Colonic mucosa (tissue), 4 donors: ENCODE measurements at regions not wholly inside any gene's neighbourhood (a gene's known extent, or its start where the extent isn't known, plus 50 kb on each side); places are given as distances from the start of the nearest gene placed in this dataset.

Experiments
- DNase-seq: peaks from one replicate; pipeline ENCODE4 v3.0.0-alpha.2; 2020
- H3K27ac ChIP-seq: fragments of 200-600 bp; one replicate; pipeline ENCODE4 v1.8.0; 2021
- H3K27me3 ChIP-seq: fragments of 200-600 bp; one replicate; pipeline ENCODE4 v1.8.0; 2021
- H3K36me3 ChIP-seq: fragments of 200-600 bp; one replicate; pipeline ENCODE4 v1.8.0; 2021
- H3K4me1 ChIP-seq: fragments of 200-600 bp; one replicate; pipeline ENCODE4 v1.8.0; 2021; ENCODE audit warnings: mild to moderate bottlenecking
- H3K4me3 ChIP-seq: fragments of 200-600 bp; one replicate; pipeline ENCODE4 v1.8.0; 2021
- H3K9ac ChIP-seq, 2 donors: one replicate each; pipeline ENCODE4 v1.7.0; 2013; ENCODE audit warnings: control low read depth in 2 of 2, low read depth in 2 of 2, low read length in 2 of 2
- H3K9me3 ChIP-seq: fragments of 200-600 bp; one replicate; pipeline ENCODE4 v1.8.0; 2021
- intact Hi-C: fragments of 100-400 bp; cut with DNase I; formaldehyde crosslinking; loops from one replicate; pipeline ENCODE4 v1.14.1; 2022
- TF ChIP-seq, protein P1 (sequence below): fragments of 200-600 bp; IDR thresholded peaks from one replicate; pipeline ENCODE4 v1.8.0; 2022; ENCODE audit warnings: antibody characterized with exemption, mild to moderate bottlenecking
- donor health status: healthy.
- donor health status: DM: no; HTN: no; CAD: no.
- donor health status: DM: no; HTN: no; CAD: no.

DNA sequence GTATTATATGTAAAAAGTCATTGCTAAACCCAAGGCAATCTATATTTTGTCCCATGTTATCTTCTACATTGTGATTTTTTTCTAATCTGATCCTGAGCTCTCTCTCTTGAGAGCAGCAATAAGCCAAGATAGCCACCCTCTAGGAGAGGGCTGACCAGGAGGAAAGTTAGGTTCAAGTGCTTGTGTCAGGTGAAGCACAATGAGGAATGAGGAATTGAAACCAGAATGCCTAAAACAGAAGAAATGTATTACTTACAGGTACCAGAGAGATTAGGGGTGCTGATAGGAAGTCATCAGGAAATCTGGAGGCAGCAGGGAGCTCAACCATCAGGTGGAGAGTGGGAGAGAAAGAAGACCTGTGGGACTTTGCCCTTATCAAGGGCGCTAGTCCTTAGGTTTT, 85.5 kb upstream of the BARHL2 start:
- no peak overlapping the region for H3K9ac ChIP-seq
- H3K27ac ChIP-seq, result no peak overlapping the region
- no peaks in the 10 kb centered on the region for H3K4me1 ChIP-seq
- H3K27me3 ChIP-seq, result no peaks in the 10 kb centered on the region
- no peak for DNase-seq
- TF ChIP-seq, protein P1, sequence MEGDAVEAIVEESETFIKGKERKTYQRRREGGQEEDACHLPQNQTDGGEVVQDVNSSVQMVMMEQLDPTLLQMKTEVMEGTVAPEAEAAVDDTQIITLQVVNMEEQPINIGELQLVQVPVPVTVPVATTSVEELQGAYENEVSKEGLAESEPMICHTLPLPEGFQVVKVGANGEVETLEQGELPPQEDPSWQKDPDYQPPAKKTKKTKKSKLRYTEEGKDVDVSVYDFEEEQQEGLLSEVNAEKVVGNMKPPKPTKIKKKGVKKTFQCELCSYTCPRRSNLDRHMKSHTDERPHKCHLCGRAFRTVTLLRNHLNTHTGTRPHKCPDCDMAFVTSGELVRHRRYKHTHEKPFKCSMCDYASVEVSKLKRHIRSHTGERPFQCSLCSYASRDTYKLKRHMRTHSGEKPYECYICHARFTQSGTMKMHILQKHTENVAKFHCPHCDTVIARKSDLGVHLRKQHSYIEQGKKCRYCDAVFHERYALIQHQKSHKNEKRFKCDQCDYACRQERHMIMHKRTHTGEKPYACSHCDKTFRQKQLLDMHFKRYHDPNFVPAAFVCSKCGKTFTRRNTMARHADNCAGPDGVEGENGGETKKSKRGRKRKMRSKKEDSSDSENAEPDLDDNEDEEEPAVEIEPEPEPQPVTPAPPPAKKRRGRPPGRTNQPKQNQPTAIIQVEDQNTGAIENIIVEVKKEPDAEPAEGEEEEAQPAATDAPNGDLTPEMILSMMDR, result no peak
- no peak overlapping the region for H3K4me3 ChIP-seq
- intact Hi-C loops, result no loop called here
- no peaks in the 10 kb centered on the region for H3K36me3 ChIP-seq
- no peaks in the 10 kb centered on the region for H3K9me3 ChIP-seq

DNA sequence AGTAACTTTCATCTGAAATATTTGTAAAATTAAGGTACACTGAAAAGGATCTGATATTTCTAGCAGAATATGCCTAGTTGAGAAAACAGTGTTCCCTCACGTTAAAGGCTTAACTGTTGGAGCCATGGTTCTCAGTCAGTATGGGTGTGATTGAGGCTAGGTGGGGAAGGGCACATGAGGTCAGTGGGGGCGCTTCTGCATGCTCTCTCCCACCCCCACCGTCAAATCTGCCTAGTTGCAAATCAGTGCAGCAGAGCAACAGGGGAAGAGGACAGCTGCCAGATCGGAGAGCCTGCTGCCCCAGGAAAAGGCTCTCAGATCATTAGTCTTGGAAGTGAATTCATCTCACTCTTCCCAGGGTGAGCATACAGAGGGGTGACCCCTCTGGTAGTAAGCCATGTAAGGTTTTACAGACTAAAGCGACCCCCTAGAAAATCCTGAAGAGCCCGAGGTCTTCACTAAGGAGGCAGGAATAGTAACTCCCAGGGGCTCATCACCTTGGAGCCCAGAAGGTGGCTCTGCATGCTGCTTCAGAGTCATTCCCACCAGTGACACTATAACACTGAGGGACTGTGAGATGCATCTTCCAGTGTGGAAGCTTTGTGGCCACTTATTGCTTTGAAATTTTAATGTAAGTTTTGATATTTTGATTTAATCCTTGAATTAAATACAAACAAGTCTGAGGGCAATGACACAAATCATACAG, 83.1 kb upstream of the BARHL2 start:
- Histone ChIP-seq H3K9me3 (no peaks in the 10 kb centered on the region), H3K4me1 (no peaks in the 10 kb centered on the region), H3K27ac (no peak overlapping the region), H3K36me3 (no peaks in the 10 kb centered on the region), H3K4me3 (no peak overlapping the region), H3K9ac (no peak overlapping the region), H3K27me3 (no peaks in the 10 kb centered on the region)
- DNase-seq, result no peak
- intact Hi-C loops, result no loop called here
- TF ChIP-seq, protein P1, result no peak

DNA sequence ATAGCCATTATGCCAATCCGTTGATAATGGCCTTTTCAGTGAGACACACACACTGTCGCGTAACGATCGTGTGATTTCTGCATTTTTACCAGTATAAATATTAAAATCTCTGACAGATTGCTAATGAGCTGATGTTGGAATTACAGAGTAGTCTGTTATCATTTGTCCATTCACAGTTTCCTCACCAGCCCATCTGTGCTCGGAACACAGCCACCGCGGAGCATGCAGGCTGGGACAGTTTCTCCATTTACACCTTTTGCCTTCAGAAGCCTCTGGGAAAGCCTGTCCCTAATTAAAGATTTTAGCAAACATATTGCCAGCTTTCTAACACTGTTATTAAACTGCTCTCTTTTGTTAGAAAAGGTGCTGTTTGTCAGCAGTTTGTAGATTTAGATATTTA, 82.2 kb upstream of the BARHL2 start:
- intact Hi-C loops, result no loop called here
- TF ChIP-seq, protein P1, result no peak
- Histone ChIP-seq H3K27ac (no peak overlapping the region), H3K4me1 (no peaks in the 10 kb centered on the region), H3K9ac (no peak overlapping the region), H3K36me3 (no peaks in the 10 kb centered on the region), H3K4me3 (no peak overlapping the region), H3K9me3 (no peaks in the 10 kb centered on the region), H3K27me3 (no peaks in the 10 kb centered on the region)
- no peak for DNase-seq

DNA sequence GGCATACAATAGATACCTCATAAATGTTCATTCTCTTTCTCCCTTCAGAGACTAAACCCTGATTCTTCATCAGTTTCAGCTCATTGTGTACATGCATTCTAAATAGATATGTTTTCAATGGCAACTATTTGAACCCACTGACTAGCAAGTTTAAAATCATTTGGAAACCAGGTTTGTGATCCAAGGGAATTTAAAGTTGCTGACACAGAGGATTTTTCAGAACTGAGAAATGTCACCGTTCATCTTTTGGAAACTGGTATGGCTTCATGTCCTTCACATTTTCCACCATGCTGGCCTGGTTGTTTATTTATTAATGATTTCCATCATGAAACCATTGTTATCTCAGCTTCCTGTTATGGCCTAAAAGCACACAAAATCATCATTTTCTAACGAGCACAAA, 81.8 kb upstream of the BARHL2 start:
- intact Hi-C loops, result no loop called here
- Histone ChIP-seq H3K27ac (no peak overlapping the region), H3K9me3 (no peaks in the 10 kb centered on the region), H3K9ac (no peak overlapping the region), H3K36me3 (no peaks in the 10 kb centered on the region), H3K4me3 (no peak overlapping the region), H3K27me3 (no peaks in the 10 kb centered on the region), H3K4me1 (no peaks in the 10 kb centered on the region)
- TF ChIP-seq, protein P1, result no peak
- DNase-seq, result no peak

DNA sequence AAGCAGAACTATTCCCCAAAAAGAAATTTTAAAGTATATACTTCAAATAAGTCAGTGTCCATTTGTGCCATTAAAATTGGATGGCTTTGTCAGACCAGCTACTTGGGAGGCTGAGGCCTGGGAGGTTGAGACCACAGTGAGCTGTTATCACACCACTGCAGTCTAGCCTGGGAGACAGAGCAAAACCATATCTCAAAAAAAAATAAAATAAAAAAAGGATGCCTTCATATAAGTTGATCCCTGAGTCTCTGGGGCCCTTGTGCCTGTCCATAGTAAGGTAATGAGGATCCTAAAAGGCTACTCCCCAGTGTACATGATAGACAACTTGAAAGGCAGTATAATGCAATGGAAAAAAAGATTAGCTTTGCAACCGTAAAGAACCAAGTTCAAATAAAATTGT, 81.2 kb upstream of the BARHL2 start:
- Histone ChIP-seq H3K36me3 (no peaks in the 10 kb centered on the region), H3K9ac (no peak overlapping the region), H3K27me3 (no peaks in the 10 kb centered on the region), H3K4me1 (no peaks in the 10 kb centered on the region), H3K4me3 (no peak overlapping the region), H3K9me3 (no peaks in the 10 kb centered on the region), H3K27ac (no peak overlapping the region)
- intact Hi-C loops, result no loop called here
- TF ChIP-seq, protein P1, result no peak
- DNase-seq, result no peak
